HG02870 (cell line): ENCODE measurements at regions not wholly inside any gene's neighbourhood (a gene's known extent, or its start where the extent isn't known, plus 50 kb on each side); places are given as distances from the start of the nearest gene placed in this dataset.

Experiments used
- ATAC-seq: cut with Tn5 transposase; IDR thresholded peaks from one replicate; pipeline ENCODE4 v1.9.1; 2021; ENCODE audit warnings: mild to moderate bottlenecking, moderate library complexity; ENCODE audit not compliant: unreplicated experiment

DNA sequence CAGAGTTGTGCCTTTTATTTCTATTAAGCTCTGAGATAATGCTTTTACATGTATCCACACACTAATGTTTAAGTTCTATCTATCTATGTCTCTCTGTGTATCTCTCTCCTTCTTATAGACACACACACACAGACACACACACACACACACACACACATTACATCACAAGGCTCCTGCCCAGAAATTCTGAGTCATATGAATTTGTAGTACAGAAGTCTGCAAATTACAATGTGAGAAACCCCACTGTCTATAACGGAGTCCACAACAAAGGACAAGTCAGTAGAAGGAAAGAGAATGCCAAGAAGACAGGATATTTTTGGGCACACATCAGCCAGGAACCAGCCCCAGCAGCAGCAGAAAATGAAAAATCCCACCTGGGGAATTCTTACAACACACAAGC lies 142.4 kb downstream of the EN1 start:
- ATAC-seq: no peak

GRCh38 chr2:118699447-118700175 lies 147.8 kb downstream of the EN1 start:
- no peak for ATAC-seq

DNA sequence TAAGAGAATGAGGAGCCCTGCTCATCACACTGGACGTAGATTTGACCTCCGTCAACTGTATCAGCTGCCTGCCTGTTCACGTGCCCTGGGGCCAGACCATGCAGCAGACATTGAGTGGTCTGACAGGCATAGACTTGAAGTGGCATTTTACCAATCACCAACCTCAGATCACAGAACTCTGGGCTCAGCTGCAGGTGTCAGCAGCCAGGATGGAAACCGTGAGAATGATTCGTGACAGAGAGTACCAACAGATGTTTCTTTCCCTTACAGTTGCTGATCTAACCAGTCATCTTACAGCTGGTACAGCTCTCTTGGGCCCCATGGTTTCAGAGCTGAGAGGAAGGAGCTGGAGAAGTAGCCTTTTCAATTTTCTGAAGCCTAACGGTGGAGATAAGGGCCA lies 148.9 kb downstream of the EN1 start:
- no peak for ATAC-seq

- ATAC-seq: no peak
Observed at GRCh38 chr2:118697781-118698180, 149.7 kb downstream of the EN1 start.

- ATAC-seq: no peak
Observed at GRCh38 chr2:118696786-118697465, 150.5 kb downstream of the EN1 start.

DNA sequence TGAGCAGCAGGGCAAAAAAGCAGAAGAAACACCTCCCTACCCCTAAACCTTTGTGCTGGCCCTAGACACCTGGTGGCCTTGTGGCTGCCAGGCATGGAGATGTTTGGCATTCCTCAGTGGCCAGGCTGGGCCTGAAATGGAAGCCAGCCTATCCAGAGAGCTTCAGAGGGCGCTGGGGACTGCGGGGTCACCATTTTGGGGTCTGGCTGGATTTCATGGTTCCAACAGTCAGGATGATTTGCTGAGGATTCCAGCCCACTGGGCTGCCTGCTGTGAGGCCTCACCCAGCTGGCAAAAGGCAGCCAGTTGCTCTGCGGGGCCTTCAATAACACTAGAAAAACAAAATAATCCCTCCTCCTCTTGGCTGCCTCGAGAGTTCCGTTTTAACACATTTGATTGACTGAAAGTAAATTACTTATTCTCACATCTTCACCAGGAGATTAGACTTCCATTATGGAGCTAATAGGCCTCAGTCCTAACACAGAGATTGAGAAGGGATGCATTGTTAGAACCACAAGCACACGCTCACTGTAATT lies 154.1 kb downstream of the EN1 start:
- no peak for ATAC-seq

GRCh38 chr2:118689874-118690273 lies 157.6 kb downstream of the EN1 start:
- no peak for ATAC-seq

DNA sequence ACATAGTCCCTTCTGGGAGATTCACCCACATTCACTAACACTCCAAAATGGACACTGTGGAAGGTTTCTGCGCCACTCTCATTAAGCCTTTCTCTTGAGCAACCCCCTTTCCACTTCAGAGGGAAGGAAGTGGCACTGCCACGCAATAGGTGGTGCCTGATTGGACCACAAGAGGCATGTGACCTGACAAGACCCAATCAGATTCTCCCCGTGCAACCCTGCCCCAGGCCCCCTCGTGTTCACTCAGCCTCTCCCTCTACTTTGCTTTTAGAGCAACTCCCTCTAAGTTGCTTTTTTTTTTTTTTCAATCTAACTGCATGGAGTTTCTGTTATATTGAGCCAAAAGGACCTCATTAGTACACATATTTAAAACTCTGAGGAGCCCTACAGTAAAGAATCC lies 158.0 kb downstream of the EN1 start:
- ATAC-seq: no peak

- ATAC-seq: no peak
Observed at GRCh38 chr2:118689033-118689432, 158.4 kb downstream of the EN1 start.

GRCh38 chr2:118687698-118688097 lies 159.8 kb downstream of the EN1 start:
- ATAC-seq: no peak

GRCh38 chr2:118687192-118687591 lies 160.3 kb downstream of the EN1 start:
- no peak for ATAC-seq

GRCh38 chr2:118686346-118686745 lies 161.1 kb downstream of the EN1 start:
- no peak for ATAC-seq

DNA sequence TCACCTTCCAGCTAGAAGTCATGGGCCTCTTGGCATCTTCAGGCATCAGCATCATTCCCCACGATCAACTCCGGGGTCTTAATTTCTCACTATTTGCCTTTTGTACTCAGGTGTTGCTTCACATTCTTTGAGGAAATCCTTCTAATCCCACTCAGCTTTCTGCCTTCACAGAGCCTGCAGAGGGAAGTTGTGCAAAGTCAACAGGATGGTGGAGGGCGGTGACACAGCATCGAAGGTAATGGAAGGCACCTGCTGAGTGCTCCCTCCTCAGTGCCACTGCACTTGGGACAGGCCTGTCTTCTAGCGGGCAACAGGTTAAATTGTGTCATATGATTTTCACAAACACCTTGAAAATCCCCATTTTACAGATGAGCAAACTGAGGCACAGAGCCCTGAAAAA lies 164.0 kb downstream of the EN1 start:
- ATAC-seq: no peak

- no peak for ATAC-seq
Observed at GRCh38 chr2:118678985-118679384, 168.5 kb downstream of the EN1 start.

GRCh38 chr2:118677546-118677945 lies 169.9 kb downstream of the EN1 start:
- ATAC-seq: no peak

DNA sequence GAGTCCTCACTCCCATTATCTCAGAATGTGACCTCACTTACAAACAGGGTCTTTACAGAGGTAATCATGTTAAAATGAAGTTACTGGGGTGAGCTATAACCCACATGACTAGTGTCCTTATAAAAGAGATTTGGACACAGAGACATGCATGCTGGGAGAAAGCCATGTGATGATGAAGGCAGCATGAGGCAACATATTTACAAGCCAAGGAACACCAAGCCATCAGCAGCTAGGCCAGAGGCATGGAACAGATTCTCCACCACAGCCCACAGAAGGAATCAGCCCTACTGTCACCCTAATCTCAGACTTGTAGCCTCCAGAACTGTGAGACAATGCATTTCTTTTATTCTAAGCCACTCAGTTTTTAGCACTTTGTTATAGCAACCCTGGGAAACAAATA lies 171.9 kb downstream of the EN1 start:
- ATAC-seq: no peak

- no peak for ATAC-seq
Observed at GRCh38 chr2:118672571-118673158, 174.8 kb downstream of the EN1 start.

DNA sequence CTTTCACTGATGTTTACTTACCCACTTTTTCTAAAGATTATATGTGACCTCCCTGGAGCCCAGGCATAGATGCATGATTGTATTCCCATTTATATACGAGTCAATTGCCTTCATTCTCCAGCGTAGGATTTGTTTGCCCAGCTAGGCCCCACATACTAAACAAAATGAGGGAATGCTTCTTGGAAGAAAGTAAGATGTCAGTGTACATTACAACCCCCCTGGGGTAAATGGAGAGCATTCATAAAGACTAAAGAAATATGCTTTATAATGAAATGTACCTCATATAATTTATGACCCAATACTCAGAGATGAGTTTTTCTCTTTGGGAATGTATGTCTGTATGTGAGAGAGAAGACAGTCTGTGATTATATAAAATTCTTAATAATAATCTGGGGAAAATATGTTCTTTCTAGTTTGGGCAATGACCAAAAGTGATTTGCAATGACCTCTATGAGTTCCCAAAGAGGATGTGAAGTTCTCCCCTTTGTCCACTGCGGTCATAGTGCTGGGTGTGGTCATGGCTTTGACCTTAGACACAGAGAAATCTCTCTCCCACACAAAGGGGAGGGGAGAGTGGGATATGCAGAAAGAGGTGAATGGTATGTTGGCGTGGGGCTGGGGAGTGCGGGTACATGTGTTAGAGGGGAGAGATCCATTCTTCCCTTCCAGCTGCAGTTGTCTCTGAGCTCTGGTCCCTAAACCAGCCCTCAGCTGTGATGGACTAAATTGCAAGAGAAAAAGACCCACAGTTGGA lies 175.6 kb downstream of the EN1 start:
- no peak for ATAC-seq

GRCh38 chr2:118670838-118671237 lies 176.6 kb downstream of the EN1 start:
- ATAC-seq: no peak

GRCh38 chr2:118670276-118670675 lies 177.2 kb downstream of the EN1 start:
- no peak for ATAC-seq

GRCh38 chr2:118669654-118670053 lies 177.8 kb downstream of the EN1 start:
- no peak for ATAC-seq
